ENCODE measurements at regions not wholly inside any gene's neighbourhood (a gene's known extent, or its start where the extent isn't known, plus 50 kb on each side); places are given as distances from the start of the nearest gene placed in this dataset.

- TF ChIP-seq EP300 (IDR thresholded peaks at IDR 0.05; ENCODE audit: low read depth in 2 of 2, low read length in 2 of 2) (no peak), EP300 (CRISPR knock-in tag; IDR thresholded peaks at IDR 0.05; ENCODE audit: borderline replicate concordance) (no peak), CTCF (CRISPR knock-in tag; IDR thresholded peaks at IDR 0.05) (no peak), YY1 (IDR thresholded peaks at IDR 0.05; ENCODE audit: insufficient read depth, insufficient replicate concordance, low read depth, low read length) (no peak), PBX2 (CRISPR knock-in tag; IDR thresholded peaks at IDR 0.05) (no peak), ZZZ3 (CRISPR knock-in tag; IDR thresholded peaks at IDR 0.05; ENCODE audit: borderline replicate concordance) (no peak), RBM22 (optimal IDR thresholded peaks at IDR 0.05; ENCODE audit: low read length) (no peak), EZH2 (conservative IDR thresholded peaks at IDR 0.05; ENCODE audit: low read depth, low read length) (no peak), ZNF501 (CRISPR knock-in tag; IDR thresholded peaks at IDR 0.05) (no peak)
- TF ChIP-seq, protein P1, sequence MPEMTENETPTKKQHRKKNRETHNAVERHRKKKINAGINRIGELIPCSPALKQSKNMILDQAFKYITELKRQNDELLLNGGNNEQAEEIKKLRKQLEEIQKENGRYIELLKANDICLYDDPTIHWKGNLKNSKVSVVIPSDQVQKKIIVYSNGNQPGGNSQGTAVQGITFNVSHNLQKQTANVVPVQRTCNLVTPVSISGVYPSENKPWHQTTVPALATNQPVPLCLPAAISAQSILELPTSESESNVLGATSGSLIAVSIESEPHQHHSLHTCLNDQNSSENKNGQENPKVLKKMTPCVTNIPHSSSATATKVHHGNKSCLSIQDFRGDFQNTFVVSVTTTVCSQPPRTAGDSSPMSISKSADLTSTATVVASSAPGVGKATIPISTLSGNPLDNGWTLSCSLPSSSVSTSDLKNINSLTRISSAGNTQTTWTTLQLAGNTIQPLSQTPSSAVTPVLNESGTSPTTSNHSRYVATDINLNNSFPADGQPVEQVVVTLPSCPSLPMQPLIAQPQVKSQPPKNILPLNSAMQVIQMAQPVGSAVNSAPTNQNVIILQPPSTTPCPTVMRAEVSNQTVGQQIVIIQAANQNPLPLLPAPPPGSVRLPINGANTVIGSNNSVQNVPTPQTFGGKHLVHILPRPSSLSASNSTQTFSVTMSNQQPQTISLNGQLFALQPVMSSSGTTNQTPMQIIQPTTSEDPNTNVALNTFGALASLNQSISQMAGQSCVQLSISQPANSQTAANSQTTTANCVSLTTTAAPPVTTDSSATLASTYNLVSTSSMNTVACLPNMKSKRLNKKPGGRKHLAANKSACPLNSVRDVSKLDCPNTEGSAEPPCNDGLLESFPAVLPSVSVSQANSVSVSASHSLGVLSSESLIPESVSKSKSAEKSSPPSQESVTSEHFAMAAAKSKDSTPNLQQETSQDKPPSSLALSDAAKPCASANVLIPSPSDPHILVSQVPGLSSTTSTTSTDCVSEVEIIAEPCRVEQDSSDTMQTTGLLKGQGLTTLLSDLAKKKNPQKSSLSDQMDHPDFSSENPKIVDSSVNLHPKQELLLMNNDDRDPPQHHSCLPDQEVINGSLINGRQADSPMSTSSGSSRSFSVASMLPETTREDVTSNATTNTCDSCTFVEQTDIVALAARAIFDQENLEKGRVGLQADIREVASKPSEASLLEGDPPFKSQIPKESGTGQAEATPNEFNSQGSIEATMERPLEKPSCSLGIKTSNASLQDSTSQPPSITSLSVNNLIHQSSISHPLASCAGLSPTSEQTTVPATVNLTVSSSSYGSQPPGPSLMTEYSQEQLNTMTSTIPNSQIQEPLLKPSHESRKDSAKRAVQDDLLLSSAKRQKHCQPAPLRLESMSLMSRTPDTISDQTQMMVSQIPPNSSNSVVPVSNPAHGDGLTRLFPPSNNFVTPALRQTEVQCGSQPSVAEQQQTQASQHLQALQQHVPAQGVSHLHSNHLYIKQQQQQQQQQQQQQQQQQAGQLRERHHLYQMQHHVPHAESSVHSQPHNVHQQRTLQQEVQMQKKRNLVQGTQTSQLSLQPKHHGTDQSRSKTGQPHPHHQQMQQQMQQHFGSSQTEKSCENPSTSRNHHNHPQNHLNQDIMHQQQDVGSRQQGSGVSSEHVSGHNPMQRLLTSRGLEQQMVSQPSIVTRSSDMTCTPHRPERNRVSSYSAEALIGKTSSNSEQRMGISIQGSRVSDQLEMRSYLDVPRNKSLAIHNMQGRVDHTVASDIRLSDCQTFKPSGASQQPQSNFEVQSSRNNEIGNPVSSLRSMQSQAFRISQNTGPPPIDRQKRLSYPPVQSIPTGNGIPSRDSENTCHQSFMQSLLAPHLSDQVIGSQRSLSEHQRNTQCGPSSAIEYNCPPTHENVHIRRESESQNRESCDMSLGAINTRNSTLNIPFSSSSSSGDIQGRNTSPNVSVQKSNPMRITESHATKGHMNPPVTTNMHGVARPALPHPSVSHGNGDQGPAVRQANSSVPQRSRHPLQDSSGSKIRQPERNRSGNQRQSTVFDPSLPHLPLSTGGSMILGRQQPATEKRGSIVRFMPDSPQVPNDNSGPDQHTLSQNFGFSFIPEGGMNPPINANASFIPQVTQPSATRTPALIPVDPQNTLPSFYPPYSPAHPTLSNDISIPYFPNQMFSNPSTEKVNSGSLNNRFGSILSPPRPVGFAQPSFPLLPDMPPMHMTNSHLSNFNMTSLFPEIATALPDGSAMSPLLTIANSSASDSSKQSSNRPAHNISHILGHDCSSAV (CRISPR knock-in tag; IDR thresholded peaks at IDR 0.05; ENCODE audit: borderline replicate concordance): no peak
- TF ChIP-seq, protein P2, sequence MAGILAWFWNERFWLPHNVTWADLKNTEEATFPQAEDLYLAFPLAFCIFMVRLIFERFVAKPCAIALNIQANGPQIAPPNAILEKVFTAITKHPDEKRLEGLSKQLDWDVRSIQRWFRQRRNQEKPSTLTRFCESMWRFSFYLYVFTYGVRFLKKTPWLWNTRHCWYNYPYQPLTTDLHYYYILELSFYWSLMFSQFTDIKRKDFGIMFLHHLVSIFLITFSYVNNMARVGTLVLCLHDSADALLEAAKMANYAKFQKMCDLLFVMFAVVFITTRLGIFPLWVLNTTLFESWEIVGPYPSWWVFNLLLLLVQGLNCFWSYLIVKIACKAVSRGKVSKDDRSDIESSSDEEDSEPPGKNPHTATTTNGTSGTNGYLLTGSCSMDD (CRISPR knock-in tag; IDR thresholded peaks at IDR 0.05): no peak
Observed at GRCh38 chr2:129443865-129444739, 535.4 kb upstream of the RAB6C start.
